H9 (cell line): ENCODE measurements at regions not wholly inside any gene's neighbourhood (a gene's known extent, or its start where the extent isn't known, plus 50 kb on each side); places are given as distances from the start of the nearest gene placed in this dataset.

ENCODE experiments used
- DNase-seq: peaks from one replicate; pipeline ENCODE4 v3.0.0-alpha.2; 2017
- H2AFZ ChIP-seq: one replicate; pipeline ENCODE4 v1.6.1; 2013; ENCODE audit warnings: mild to moderate bottlenecking, low read length, control low read depth, moderate library complexity
- H2AK5ac ChIP-seq: 2 replicates; pipeline ENCODE4 v1.6.1; 2013; ENCODE audit warnings: low read length, control low read depth, mixed read lengths; ENCODE audit not compliant: insufficient read length
- H2BK120ac ChIP-seq: one replicate; pipeline ENCODE4 v1.6.1; 2013; ENCODE audit warnings: low read depth, mild to moderate bottlenecking, low read length, control low read depth, inconsistent platforms; ENCODE audit not compliant: poor library complexity, severe bottlenecking
- H2BK12ac ChIP-seq: 2 replicates; pipeline ENCODE4 v1.6.1; 2013; ENCODE audit warnings: low read length, control low read depth, mixed read lengths, low read depth; ENCODE audit not compliant: insufficient read length
- H2BK15ac ChIP-seq: 2 replicates; pipeline ENCODE4 v1.6.1; 2013; ENCODE audit warnings: low read depth, low read length, control low read depth
- H2BK20ac ChIP-seq: one replicate; pipeline ENCODE4 v1.6.1; 2013; ENCODE audit warnings: low read depth, mild to moderate bottlenecking, low read length, control low read depth, inconsistent platforms; ENCODE audit not compliant: poor library complexity, severe bottlenecking
- H2BK5ac ChIP-seq: 2 replicates; pipeline ENCODE4 v1.6.1; 2013; ENCODE audit warnings: low read length, control low read depth, mixed read lengths; ENCODE audit not compliant: insufficient read length
- H3K14ac ChIP-seq: 2 replicates; pipeline ENCODE4 v1.6.1; 2013; ENCODE audit warnings: low read length, control low read depth; ENCODE audit not compliant: insufficient read depth
- H3K18ac ChIP-seq: 2 replicates; pipeline ENCODE4 v1.6.1; 2013; ENCODE audit warnings: low read depth, mild to moderate bottlenecking, mixed read lengths, low read length, control low read depth; ENCODE audit not compliant: insufficient read length
- H3K23ac ChIP-seq: 2 replicates; pipeline ENCODE4 v1.6.1; 2013; ENCODE audit warnings: low read length, control low read depth, mixed read lengths, low read depth; ENCODE audit not compliant: insufficient read length
- H3K23me2 ChIP-seq: 2 replicates; pipeline ENCODE4 v1.6.1; 2013; ENCODE audit warnings: low read depth, mild to moderate bottlenecking, mixed read lengths, low read length, control low read depth; ENCODE audit not compliant: insufficient read length, poor library complexity, severe bottlenecking
- H3K27ac ChIP-seq: 2 replicates; pipeline ENCODE4 v1.5.1; 2013; ENCODE audit warnings: low read length, control low read depth, mixed read lengths, low read depth; ENCODE audit not compliant: insufficient read length
- H3K27me3 ChIP-seq: 2 replicates; pipeline ENCODE4 v1.6.1; 2013; ENCODE audit warnings: low read length, control low read depth, inconsistent platforms; ENCODE audit not compliant: insufficient read depth
- H3K4ac ChIP-seq: 2 replicates; pipeline ENCODE4 v1.6.1; 2013; ENCODE audit warnings: low read depth, mild to moderate bottlenecking, control low read depth, inconsistent platforms, low read length, moderate library complexity
- H3K4me1 ChIP-seq: 2 replicates; pipeline ENCODE4 v1.6.1; 2013; ENCODE audit warnings: low read length, control low read depth, inconsistent platforms; ENCODE audit not compliant: insufficient read depth
- H3K4me2 ChIP-seq: 2 replicates; pipeline ENCODE4 v1.6.1; 2013; ENCODE audit warnings: low read length, control low read depth, mixed read lengths; ENCODE audit not compliant: insufficient read length, insufficient read depth
- H3K56ac ChIP-seq: 2 replicates; pipeline ENCODE4 v1.6.1; 2013; ENCODE audit warnings: low read depth, mild to moderate bottlenecking, mixed read lengths, low read length, control low read depth; ENCODE audit not compliant: insufficient read length
- H3K79me1 ChIP-seq: 2 replicates; pipeline ENCODE4 v1.6.1; 2013; ENCODE audit warnings: low read depth, mild to moderate bottlenecking, moderate library complexity, low read length, control low read depth, inconsistent platforms; ENCODE audit not compliant: insufficient read depth, poor library complexity, severe bottlenecking
- H3K79me2 ChIP-seq: 2 replicates; pipeline ENCODE4 v1.6.1; 2013; ENCODE audit warnings: low read length, control low read depth, inconsistent platforms; ENCODE audit not compliant: insufficient read depth
- H3K9ac ChIP-seq: 2 replicates; pipeline ENCODE4 v1.6.1; 2013; ENCODE audit warnings: low read length, control low read depth, mixed read lengths; ENCODE audit not compliant: insufficient read length; ENCODE audit errors: extremely low read depth
- H3K9me3 ChIP-seq: one replicate; pipeline ENCODE4 v1.6.1; 2013; ENCODE audit warnings: low read depth, low read length, inconsistent platforms; ENCODE audit not compliant: control insufficient read depth
- H3T11ph ChIP-seq: one replicate; pipeline ENCODE4 v1.6.1; 2013; ENCODE audit warnings: mild to moderate bottlenecking, low read length, control low read depth, inconsistent platforms
- H4K20me1 ChIP-seq: one replicate; pipeline ENCODE4 v1.6.1; 2013; ENCODE audit not compliant: control insufficient read depth, insufficient read length, insufficient read depth
- H4K5ac ChIP-seq: 2 replicates; pipeline ENCODE4 v1.6.1; 2013; ENCODE audit warnings: low read depth, mild to moderate bottlenecking, mixed read lengths, low read length, control low read depth; ENCODE audit not compliant: insufficient read length
- H4K8ac ChIP-seq: replicated peaks from 2 replicates; pipeline ENCODE4 v1.6.1; 2013; ENCODE audit warnings: low read length, control low read depth, mixed read lengths, low read depth; ENCODE audit not compliant: insufficient read length
- H4K91ac ChIP-seq: 2 replicates; pipeline ENCODE4 v1.6.1; 2013; ENCODE audit warnings: low read depth, mild to moderate bottlenecking, moderate library complexity, mixed read lengths, low read length, control low read depth; ENCODE audit not compliant: insufficient read length
- H3K27ac Mint-ChIP-seq, 3 experiments: 2 replicates in 2 of 3; 3 replicates in 1 of 3; pipeline ENCODE4 v1.8.0; 2020 to 2021; ENCODE audit warnings: mixed read lengths in 3 of 3, mild to moderate bottlenecking in 1 of 3, moderate library complexity in 1 of 3
- H3K27me3 Mint-ChIP-seq: 2 replicates; pipeline ENCODE4 v1.8.0; 2021; ENCODE audit warnings: low read depth, mild to moderate bottlenecking, moderate library complexity, mixed read lengths
- H3K36me3 Mint-ChIP-seq, 3 experiments: 2 replicates in 2 of 3; 3 replicates in 1 of 3; pipeline ENCODE4 v1.8.0; 2020 to 2021; ENCODE audit warnings: low read depth in 3 of 3, mixed read lengths in 3 of 3; ENCODE audit not compliant: insufficient read depth in 1 of 3
- H3K4me1 Mint-ChIP-seq, 2 experiments: 2 replicates each; pipeline ENCODE4 v1.8.0; 2020; ENCODE audit warnings: mixed read lengths in 2 of 2
- H3K4me3 Mint-ChIP-seq, 2 experiments: 2 replicates in 1 of 2; 3 replicates in 1 of 2; pipeline ENCODE4 v1.8.0; 2020 to 2021; ENCODE audit warnings: mild to moderate bottlenecking in 2 of 2, mixed read lengths in 2 of 2, moderate library complexity in 1 of 2
- H3K9me3 Mint-ChIP-seq, 2 experiments: 2 replicates in 1 of 2; 3 replicates in 1 of 2; pipeline ENCODE4 v1.8.0; 2020; ENCODE audit warnings: mild to moderate bottlenecking in 2 of 2, mixed read lengths in 2 of 2, moderate library complexity in 1 of 2
- CTCF ChIP-seq: fragments of 200-600 bp; sonication (generic); conservative IDR thresholded peaks from 3 replicates; pipeline ENCODE4 v1.8.0; 2021; ENCODE audit warnings: antibody characterized with exemption, mild to moderate bottlenecking
- WGBS: extraction: QIAGEN DNeasy Blood & Tissue Kit; methylation state at CpG from one replicate; pipeline ENCODE4 v1.1.7; 2013; ENCODE audit warnings: missing lambda C conversion rate, low lambda C conversion rate, mixed read lengths; ENCODE audit not compliant: insufficient read length; ENCODE audit errors: extremely low coverage; 5-methylcytosine and 5-hydroxymethylcytosine counted together

DNA sequence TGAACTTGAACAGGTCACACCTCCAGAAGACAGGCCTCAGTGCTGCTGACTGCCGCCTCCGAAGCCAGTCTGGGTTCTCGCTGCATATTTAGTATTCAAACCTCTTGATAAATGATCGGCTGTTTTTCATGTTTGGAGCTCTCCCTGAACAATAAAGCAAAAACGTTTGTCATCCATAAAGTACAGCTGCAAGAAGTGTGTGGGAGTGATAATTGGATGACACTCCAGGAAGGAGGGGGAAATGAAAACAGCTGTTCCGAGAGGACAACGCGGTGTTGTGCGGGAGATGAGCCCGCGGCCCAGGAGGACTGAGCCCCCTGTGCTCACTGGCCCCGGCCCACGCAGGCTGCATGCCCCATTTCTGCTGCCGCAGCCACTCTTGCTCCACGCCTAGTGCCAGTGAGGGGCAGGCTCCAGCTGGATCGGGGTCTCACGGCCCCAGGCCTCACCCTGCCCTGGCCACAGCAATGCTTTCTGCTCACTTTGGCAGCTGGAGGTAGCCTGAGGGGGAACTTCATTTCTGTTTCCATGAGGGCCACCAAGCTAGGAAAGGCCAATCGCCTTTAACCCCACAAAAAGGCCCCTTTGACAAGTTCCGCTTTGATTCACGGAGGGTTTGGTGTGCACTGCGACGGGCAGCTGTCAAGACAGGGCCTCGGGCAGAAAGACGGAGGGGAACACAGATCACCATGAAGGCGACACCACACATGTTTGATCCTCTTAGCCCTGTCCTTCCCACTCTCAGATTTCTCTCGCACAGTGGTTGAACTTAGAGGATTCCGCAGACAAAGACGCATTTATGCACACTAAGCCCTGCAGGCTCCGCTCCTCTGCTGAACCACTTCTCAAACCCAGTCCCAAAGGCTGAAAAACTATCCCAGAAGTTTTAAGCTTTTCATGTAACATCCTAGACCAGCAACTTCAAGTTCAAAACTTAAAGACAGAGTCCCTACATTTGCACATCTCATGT, 537.6 kb downstream of the EFNB2 start:
- Histone ChIP-seq H3K79me1 (no peaks in the 10 kb centered on the region), H4K8ac (no peak overlapping the region), H2BK15ac (no peak overlapping the region), H3K23ac (no peak overlapping the region), H2BK20ac (no peak overlapping the region), H2BK5ac (no peak overlapping the region), H3K14ac (no peak overlapping the region), H3K56ac (no peak overlapping the region), H3K27ac (no peak overlapping the region), H2BK12ac (no peak overlapping the region), H4K5ac (no peak overlapping the region), H3K79me2 (no peaks in the 10 kb centered on the region), H3K9ac (no peak overlapping the region), H2AK5ac (no peak overlapping the region), H4K20me1 (no peaks in the 10 kb centered on the region), H4K91ac (no peak overlapping the region), H3K27me3 (no peaks in the 10 kb centered on the region), H3K18ac (no peak overlapping the region), H2BK120ac (no peak overlapping the region), H3K4ac (no peak overlapping the region), H3K23me2 (no peaks in the 10 kb centered on the region), H3K9me3 (no peaks in the 10 kb centered on the region), H2AFZ (no peak overlapping the region), H3T11ph (no peak overlapping the region), H3K4me1 (no peaks in the 10 kb centered on the region; the same call in 1 of the 2 replicates), H3K4me2 (no peak overlapping the region)
- H3K27ac Mint-ChIP-seq: peak overlapping the region in 1 of 3 experiments; percentile 83; a peak in 1 of 7 replicates
- H3K4me1 Mint-ChIP-seq: no peaks in the 10 kb centered on the region
- no peak for DNase-seq
- H3K36me3 Mint-ChIP-seq: peaks cover 0 to 2% (median 0%) of the 10 kb centered on the region in 3 experiments; a peak in 3 of 7 replicates
- WGBS: no CpG with 5 or more reads among the region's 29 CpGs
- no peaks in the 10 kb centered on the region; the same call in 1 of the 2 replicates for H3K27me3 Mint-ChIP-seq
- H3K4me3 Mint-ChIP-seq: no peak overlapping the region
- no peaks in the 10 kb centered on the region; a peak in 1 of 5 replicates for H3K9me3 Mint-ChIP-seq
- TF ChIP-seq CTCF: no peak
